Mammary epithelial cell (primary cell): ENCODE measurements at regions not wholly inside any gene's neighbourhood (a gene's known extent, or its start where the extent isn't known, plus 50 kb on each side); places are given as distances from the start of the nearest gene placed in this dataset.

Experiments
- CTCF ChIP-seq, 2 donors: IDR thresholded peaks in 1 of 2; conservative IDR thresholded peaks in 1 of 2; 2 replicates each; pipeline ENCODE4 v1.5.1; 2011 to 2012; ENCODE audit warnings: inconsistent platforms in 2 of 2, low read length in 2 of 2, mild to moderate bottlenecking in 2 of 2, control low read depth in 1 of 2, low read depth in 1 of 2; ENCODE audit not compliant: insufficient read depth in 1 of 2; ENCODE audit errors: extremely low read depth in 1 of 2
- EZH2 ChIP-seq: IDR thresholded peaks from 2 replicates; pipeline ENCODE4 v1.6.1; 2012; ENCODE audit warnings: low read length, inconsistent platforms, borderline replicate concordance

DNA sequence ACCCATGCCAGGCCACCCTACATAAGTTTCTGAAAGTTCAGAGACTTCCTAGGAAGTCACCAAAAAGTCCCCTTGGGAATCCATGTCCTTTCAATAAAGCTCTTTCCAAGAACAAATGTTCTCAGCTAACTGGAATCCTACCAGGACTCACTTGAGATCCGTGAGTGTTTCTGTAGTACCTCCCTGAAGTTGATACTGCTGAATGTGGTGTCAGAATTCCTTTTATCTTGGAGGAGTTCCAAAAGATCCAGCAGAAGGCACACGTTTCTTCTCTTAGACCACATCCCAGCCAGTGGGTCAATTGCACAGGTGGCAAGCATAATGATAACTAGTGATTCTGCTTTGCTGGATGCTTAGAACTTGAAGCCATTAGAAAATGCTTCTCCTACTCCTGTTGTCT, 689.7 kb upstream of the IGFBP3 start:
- TF ChIP-seq CTCF (conservative IDR thresholded peaks at IDR 0.05 in 1 of 2, IDR thresholded peaks at IDR 0.05 in 1 of 2; ENCODE audit: extremely low read depth in 1 of 2, insufficient read depth in 1 of 2, low read depth in 1 of 2, low read length in 2 of 2) (no peak), EZH2 (no peak)
